ENCODE measurements at regions not wholly inside any gene's neighbourhood (a gene's known extent, or its start where the extent isn't known, plus 50 kb on each side); places are given as distances from the start of the nearest gene placed in this dataset.

DNA sequence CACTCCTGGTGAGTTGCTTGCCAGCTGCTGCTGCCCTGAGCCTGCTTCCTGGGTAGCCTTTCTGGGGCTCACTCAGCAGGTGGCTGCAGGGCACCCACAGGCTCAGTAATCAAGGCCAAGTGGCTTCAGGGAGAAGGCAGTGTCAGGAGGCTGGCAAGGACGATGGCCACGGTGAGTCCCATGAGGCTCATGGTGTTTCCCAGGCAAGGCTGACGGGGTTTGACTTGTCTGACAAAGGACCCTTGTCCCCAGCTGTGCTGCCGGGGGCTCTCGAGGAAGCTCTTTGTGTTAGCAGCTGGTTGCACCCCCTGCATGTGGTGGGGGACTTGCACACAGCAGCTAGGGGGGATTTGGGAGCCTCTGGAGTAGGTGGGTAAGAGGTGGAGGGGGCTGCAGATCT is 190.5 kb upstream of the C1orf174 start:
- H3K4me3 Mint-ChIP-seq: no peak overlapping the region
- H3K27ac Mint-ChIP-seq: no peak overlapping the region
- H3K36me3 Mint-ChIP-seq (ENCODE audit: low read depth): peaks cover 5% of the 10 kb centered on the region; the same call in 1 of the 2 replicates

GRCh38 chr1:4090976-4091660 is 191.0 kb upstream of the C1orf174 start:
- H3K36me3 Mint-ChIP-seq (ENCODE audit: low read depth): peaks cover 5% of the 10 kb centered on the region; the same call in 1 of the 2 replicates
- no peaks in the 10 kb centered on the region for H3K4me1 Mint-ChIP-seq (ENCODE audit: low read depth)
- TF ChIP-seq, protein P1, sequence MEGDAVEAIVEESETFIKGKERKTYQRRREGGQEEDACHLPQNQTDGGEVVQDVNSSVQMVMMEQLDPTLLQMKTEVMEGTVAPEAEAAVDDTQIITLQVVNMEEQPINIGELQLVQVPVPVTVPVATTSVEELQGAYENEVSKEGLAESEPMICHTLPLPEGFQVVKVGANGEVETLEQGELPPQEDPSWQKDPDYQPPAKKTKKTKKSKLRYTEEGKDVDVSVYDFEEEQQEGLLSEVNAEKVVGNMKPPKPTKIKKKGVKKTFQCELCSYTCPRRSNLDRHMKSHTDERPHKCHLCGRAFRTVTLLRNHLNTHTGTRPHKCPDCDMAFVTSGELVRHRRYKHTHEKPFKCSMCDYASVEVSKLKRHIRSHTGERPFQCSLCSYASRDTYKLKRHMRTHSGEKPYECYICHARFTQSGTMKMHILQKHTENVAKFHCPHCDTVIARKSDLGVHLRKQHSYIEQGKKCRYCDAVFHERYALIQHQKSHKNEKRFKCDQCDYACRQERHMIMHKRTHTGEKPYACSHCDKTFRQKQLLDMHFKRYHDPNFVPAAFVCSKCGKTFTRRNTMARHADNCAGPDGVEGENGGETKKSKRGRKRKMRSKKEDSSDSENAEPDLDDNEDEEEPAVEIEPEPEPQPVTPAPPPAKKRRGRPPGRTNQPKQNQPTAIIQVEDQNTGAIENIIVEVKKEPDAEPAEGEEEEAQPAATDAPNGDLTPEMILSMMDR (IDR thresholded peaks at IDR 0.05): no peak
- DNase-seq: no peak
- H3K4me3 Mint-ChIP-seq: no peak overlapping the region
- H3K9me3 Mint-ChIP-seq: peaks cover 79% of the 10 kb centered on the region
- 0 out of 2 replicates have a peak, but pooled peaks cover 1% of the 10 kb centered on the region for H3K27me3 Mint-ChIP-seq (ENCODE audit: insufficient read depth)
- H3K27ac Mint-ChIP-seq: no peak overlapping the region

More for the DNA sequence above, 190.5 kb upstream of the C1orf174 start:
- TF ChIP-seq, protein P1 (IDR thresholded peaks at IDR 0.05): no peak
- 0 out of 2 replicates have a peak, but pooled peaks cover 1% of the 10 kb centered on the region for H3K27me3 Mint-ChIP-seq (ENCODE audit: insufficient read depth)
- H3K4me1 Mint-ChIP-seq (ENCODE audit: low read depth): no peaks in the 10 kb centered on the region
- no peak for DNase-seq
- peaks cover 80% of the 10 kb centered on the region for H3K9me3 Mint-ChIP-seq

DNA sequence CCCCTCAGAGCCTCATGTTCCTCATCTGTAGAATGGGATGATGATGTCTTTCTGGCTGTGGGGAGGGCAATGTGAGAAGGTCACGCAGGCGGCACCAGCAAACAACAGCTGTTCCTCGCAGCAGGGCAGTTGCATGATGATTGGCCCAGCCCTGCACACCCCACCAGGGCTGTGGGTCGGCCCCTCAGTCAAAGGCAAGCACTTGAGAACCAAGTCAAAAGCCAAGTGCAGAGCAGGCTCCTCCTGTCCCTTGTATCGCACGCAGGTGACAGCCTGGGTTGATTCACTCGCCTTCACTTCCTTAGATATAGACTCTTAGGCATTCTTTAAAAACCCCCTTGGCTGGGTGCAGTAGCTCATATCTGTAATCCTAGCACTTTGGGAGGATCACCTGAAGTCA is 191.9 kb upstream of the C1orf174 start:
- peaks cover 1% of the 10 kb centered on the region; the same call in 1 of the 2 replicates for H3K27me3 Mint-ChIP-seq (ENCODE audit: insufficient read depth)

GRCh38 chr1:4093856-4094565 is 193.9 kb upstream of the C1orf174 start:
- Mint-ChIP-seq H3K9me3 (peaks cover 73% of the 10 kb centered on the region), H3K27me3 (ENCODE audit: insufficient read depth) (peaks cover 1% of the 10 kb centered on the region; the same call in 1 of the 2 replicates), H3K36me3 (ENCODE audit: low read depth) (no peaks in the 10 kb centered on the region; the same call in 1 of the 2 replicates), H3K27ac (no peak overlapping the region), H3K4me3 (no peak overlapping the region), H3K4me1 (ENCODE audit: low read depth) (no peaks in the 10 kb centered on the region)
- TF ChIP-seq, protein P1 (IDR thresholded peaks at IDR 0.05): no peak
- no peak for DNase-seq

More for the DNA sequence above, 191.9 kb upstream of the C1orf174 start:
- no peak for DNase-seq
- TF ChIP-seq, protein P1 (IDR thresholded peaks at IDR 0.05): no peak
- Mint-ChIP-seq H3K4me3 (no peak overlapping the region), H3K9me3 (peaks cover 79% of the 10 kb centered on the region), H3K36me3 (ENCODE audit: low read depth) (peaks cover 5% of the 10 kb centered on the region), H3K27ac (no peak overlapping the region), H3K4me1 (ENCODE audit: low read depth) (no peaks in the 10 kb centered on the region)

- Mint-ChIP-seq H3K27me3 (ENCODE audit: insufficient read depth) (peaks cover 1% of the 10 kb centered on the region; the same call in 1 of the 2 replicates), H3K4me3 (no peak overlapping the region), H3K4me1 (ENCODE audit: low read depth) (no peaks in the 10 kb centered on the region), H3K36me3 (ENCODE audit: low read depth) (no peaks in the 10 kb centered on the region; the same call in 1 of the 2 replicates), H3K27ac (no peak overlapping the region), H3K9me3 (peaks cover 59% of the 10 kb centered on the region)
- TF ChIP-seq, protein P1 (IDR thresholded peaks at IDR 0.05): no peak
- no peak for DNase-seq
These were observed 195.4 kb upstream of the C1orf174 start for GRCh38 chr1:4095433-4095971.
